H1 (cell line): ENCODE measurements at regions not wholly inside any gene's neighbourhood (a gene's known extent, or its start where the extent isn't known, plus 50 kb on each side); places are given as distances from the start of the nearest gene placed in this dataset.

ENCODE experiments used
- CTCF ChIA-PET: fragments of 300-600 bp; sonication (Branson Sonifier 250); formaldehyde crosslinking; loops from one replicate; lab custom pipeline; 2021; ENCODE audit not compliant: partially characterized antibody; lab: Charles Lee
- POLR2A ChIA-PET: fragments of 300-600 bp; sonication (Branson Sonifier 250); formaldehyde crosslinking; loops from one replicate; lab custom pipeline; 2021; ENCODE audit warnings: inconsistent platforms; ENCODE audit not compliant: partially characterized antibody; lab: Charles Lee
- DNase-seq, 2 experiments: peaks; one replicate each; pipeline versions ENCODE4 v3.0.0 to v3.0.0-alpha.2; 2010 to 2022; ENCODE audit warnings: low spot score in 2 of 2, low read depth in 1 of 2, mixed read lengths in 1 of 2
- FAIRE-seq: peaks from 2 replicates; lab custom pipeline; 2011; peaks lifted over from hg19 to GRCh38; lab: Jason Lieb, UNC
- H2AFZ ChIP-seq: 2 replicates; pipeline ENCODE4 v1.8.1; 2012; ENCODE audit warnings: low read length, inconsistent platforms
- H2AK5ac ChIP-seq: 2 replicates; pipeline ENCODE4 v1.6.1; 2013; ENCODE audit warnings: low read depth, low read length
- H2BK120ac ChIP-seq: replicated peaks from 2 replicates; pipeline ENCODE3; 2013; ENCODE audit warnings: low read depth, low read length, inconsistent platforms
- H2BK12ac ChIP-seq: 2 replicates; pipeline ENCODE4 v1.6.1; 2013; ENCODE audit warnings: low read depth, low read length
- H2BK15ac ChIP-seq: 2 replicates; pipeline ENCODE4 v1.6.1; 2013; ENCODE audit warnings: low read length
- H2BK20ac ChIP-seq: 2 replicates; pipeline ENCODE4 v1.6.1; 2013; ENCODE audit warnings: low read length
- H2BK5ac ChIP-seq: 2 replicates; pipeline ENCODE4 v1.6.1; 2013; ENCODE audit warnings: low read depth, low read length
- H3K14ac ChIP-seq: 2 replicates; pipeline ENCODE4 v1.6.1; 2013; ENCODE audit warnings: inconsistent platforms; ENCODE audit not compliant: insufficient read length
- H3K18ac ChIP-seq: 2 replicates; pipeline ENCODE4 v1.6.1; 2013; ENCODE audit warnings: low read length; ENCODE audit errors: extremely low read depth
- H3K23ac ChIP-seq: 2 replicates; pipeline ENCODE4 v1.6.1; 2013; ENCODE audit warnings: inconsistent platforms; ENCODE audit not compliant: insufficient read length
- H3K23me2 ChIP-seq: 2 replicates; pipeline ENCODE4 v1.6.1; 2013; ENCODE audit warnings: low read depth, low read length
- H3K27ac ChIP-seq: 2 replicates; pipeline ENCODE4 v1.6.1; 2011; ENCODE audit warnings: low read depth, low read length, inconsistent platforms
- H3K27me3 ChIP-seq, 4 experiments: replicated peaks in 1 of 4; 1 replicate in 1 of 4; 2 replicates in 3 of 4; pipeline versions ENCODE4 v1.6.1 to v1.8.1; 2011 to 2013; ENCODE audit warnings: low read length in 3 of 4, mild to moderate bottlenecking in 3 of 4, inconsistent platforms in 2 of 4, mixed read lengths in 2 of 4, moderate library complexity in 1 of 4; ENCODE audit not compliant: control insufficient read depth in 3 of 4, insufficient read depth in 3 of 4; ENCODE audit errors: extremely low read depth in 1 of 4
- H3K36me3 ChIP-seq, 4 experiments: 2 replicates each; pipeline versions ENCODE4 v1.6.1 to v1.8.1; 2011 to 2013; ENCODE audit warnings: mild to moderate bottlenecking in 4 of 4, low read length in 3 of 4, moderate library complexity in 2 of 4, control low read depth in 1 of 4, inconsistent platforms in 1 of 4; ENCODE audit not compliant: insufficient read depth in 4 of 4, control insufficient read depth in 2 of 4
- H3K4ac ChIP-seq: replicated peaks from 2 replicates; pipeline ENCODE3; 2013; ENCODE audit warnings: low read length, low read depth, mixed read lengths, inconsistent platforms; ENCODE audit not compliant: insufficient read length
- H3K4me1 ChIP-seq, 4 experiments: replicated peaks in 1 of 4; 1 replicate in 1 of 4; 2 replicates in 3 of 4; pipeline versions ENCODE4 v1.6.1 to v1.8.1; 2011 to 2013; ENCODE audit warnings: low read length in 3 of 4, inconsistent platforms in 2 of 4, mixed read lengths in 1 of 4; ENCODE audit not compliant: insufficient read depth in 4 of 4, control insufficient read depth in 3 of 4
- H3K4me2 ChIP-seq, 2 experiments: 2 replicates each; pipeline versions ENCODE4 v1.6.1 to v1.8.1; 2011 to 2013; ENCODE audit warnings: low read depth in 2 of 2, low read length in 2 of 2, control low read depth in 1 of 2, inconsistent platforms in 1 of 2, mild to moderate bottlenecking in 1 of 2; ENCODE audit not compliant: insufficient read depth in 1 of 2
- H3K4me3 ChIP-seq, 4 experiments: fragments of 200-600, 300-600 bp in 1 of 4; sonication (generic), shearing (Covaris generic), sonication (Bioruptor Twin) in 1 of 4; 2 replicates each; pipeline versions ENCODE4 v1.5.1 to v1.8.1; 2011 to 2016; ENCODE audit warnings: low read length in 4 of 4, low read depth in 3 of 4, control low read depth in 2 of 4, inconsistent platforms in 2 of 4, mild to moderate bottlenecking in 2 of 4, mixed read lengths in 1 of 4, moderate library complexity in 1 of 4; ENCODE audit not compliant: insufficient read depth in 2 of 4; ENCODE audit errors: extremely low read depth in 1 of 4
- H3K56ac ChIP-seq: replicated peaks from 2 replicates; pipeline ENCODE3; 2013; ENCODE audit warnings: low read depth, mild to moderate bottlenecking, mixed read lengths, low read length, inconsistent platforms; ENCODE audit not compliant: insufficient read length
- H3K79me1 ChIP-seq: 2 replicates; pipeline ENCODE4 v1.6.1; 2013; ENCODE audit warnings: low read depth, low read length, control low read depth
- H3K79me2 ChIP-seq, 2 experiments: 2 replicates each; pipeline versions ENCODE4 v1.6.1 to v1.8.1; 2012 to 2013; ENCODE audit warnings: low read length in 2 of 2, mild to moderate bottlenecking in 2 of 2, inconsistent platforms in 1 of 2; ENCODE audit not compliant: insufficient read depth in 2 of 2, control insufficient read depth in 1 of 2
- H3K9ac ChIP-seq, 4 experiments: replicated peaks in 1 of 4; 1 replicate in 1 of 4; 2 replicates in 3 of 4; pipeline versions ENCODE4 v1.6.1 to v1.8.1; 2011 to 2013; ENCODE audit warnings: low read depth in 3 of 4, low read length in 3 of 4, control low read depth in 2 of 4, mild to moderate bottlenecking in 2 of 4, moderate library complexity in 2 of 4, inconsistent platforms in 1 of 4; ENCODE audit errors: extremely low read depth in 1 of 4
- H3K9me3 ChIP-seq, 2 experiments: 2 replicates each; pipeline versions ENCODE4 v1.6.1 to v1.8.1; 2012 to 2013; ENCODE audit warnings: mild to moderate bottlenecking in 2 of 2, moderate library complexity in 2 of 2, control low read depth in 1 of 2, inconsistent platforms in 1 of 2, low read depth in 1 of 2, low read length in 1 of 2, mixed read lengths in 1 of 2; ENCODE audit not compliant: insufficient read depth in 2 of 2
- H4K20me1 ChIP-seq, 2 experiments: replicated peaks in 1 of 2; 2 replicates each; pipeline versions ENCODE3 to v1.8.1; 2011 to 2013; ENCODE audit warnings: inconsistent platforms in 2 of 2, low read length in 2 of 2, mild to moderate bottlenecking in 1 of 2; ENCODE audit not compliant: insufficient read depth in 2 of 2, control insufficient read depth in 1 of 2
- H4K5ac ChIP-seq: 2 replicates; pipeline ENCODE4 v1.6.1; 2013; ENCODE audit warnings: low read length, low read depth, mixed read lengths, inconsistent platforms; ENCODE audit not compliant: insufficient read length
- H4K8ac ChIP-seq: 2 replicates; pipeline ENCODE4 v1.8.0; 2013; ENCODE audit warnings: mild to moderate bottlenecking, moderate library complexity, low read length, inconsistent platforms; ENCODE audit not compliant: insufficient read depth; ENCODE audit errors: extremely low read depth
- H4K91ac ChIP-seq: replicated peaks from 2 replicates; pipeline ENCODE3; 2013; ENCODE audit warnings: low read length, mixed read lengths, inconsistent platforms; ENCODE audit not compliant: insufficient read length
- CHD2 ChIP-seq: IDR thresholded peaks from 2 replicates; pipeline ENCODE4 v1.6.1; 2012; ENCODE audit warnings: low read length, improper control_type of control experiment
- CTBP2 ChIP-seq: IDR thresholded peaks from 2 replicates; pipeline ENCODE4 v1.7.0; 2011; ENCODE audit warnings: borderline replicate concordance, mild to moderate bottlenecking, moderate library complexity, mixed read lengths, low read length; ENCODE audit not compliant: insufficient read depth, insufficient read length
- EGR1 ChIP-seq: IDR thresholded peaks from 2 replicates; pipeline ENCODE4 v1.6.1; 2011; ENCODE audit warnings: low read depth, low read length, borderline replicate concordance
- JUN ChIP-seq: IDR thresholded peaks from 2 replicates; pipeline ENCODE4 v1.6.1; 2011; ENCODE audit warnings: low read depth, mild to moderate bottlenecking, improper control_type of control experiment, low read length
- MAFK ChIP-seq: IDR thresholded peaks from 2 replicates; pipeline ENCODE4 v1.6.1; 2012; ENCODE audit warnings: low read depth, mild to moderate bottlenecking, improper control_type of control experiment, low read length
- RXRA ChIP-seq: IDR thresholded peaks from 2 replicates; pipeline ENCODE4 v1.6.1; 2011; ENCODE audit warnings: low read depth, mild to moderate bottlenecking, low read length, moderate library complexity; ENCODE audit not compliant: insufficient read depth
- SP1 ChIP-seq: IDR thresholded peaks from 2 replicates; pipeline ENCODE4 v1.6.1; 2011; ENCODE audit warnings: low read depth, low read length
- SP2 ChIP-seq: IDR thresholded peaks from 2 replicates; pipeline ENCODE4 v1.6.1; 2012; ENCODE audit warnings: mild to moderate bottlenecking, low read length, inconsistent platforms
- TAF1 ChIP-seq: IDR thresholded peaks from 2 replicates; pipeline ENCODE4 v1.6.1; 2011; ENCODE audit warnings: mild to moderate bottlenecking, low read depth, low read length
- TBP ChIP-seq: IDR thresholded peaks from 2 replicates; pipeline ENCODE4 v1.6.1; 2011; ENCODE audit warnings: low read depth, low read length, improper control_type of control experiment
- WGBS, 2 experiments: shearing (Covaris generic) in 1 of 2; methylation state at CpG; one replicate each; pipeline versions ENCODE4 v1.1.6 to v1.1.7; 2013 to 2015; ENCODE audit warnings: low lambda C conversion rate in 2 of 2, mixed read lengths in 2 of 2, inconsistent platforms in 1 of 2, low coverage in 1 of 2, missing lambda C conversion rate in 1 of 2; ENCODE audit not compliant: insufficient replicate concordance in 2 of 2, insufficient coverage in 1 of 2, insufficient read length in 1 of 2; ENCODE audit errors: extremely low coverage in 1 of 2, missing lambda C conversion rate in 1 of 2; 5-methylcytosine and 5-hydroxymethylcytosine counted together

- Histone ChIP-seq H3K79me1 (no peaks in the 10 kb centered on the region), H3K14ac (no peak overlapping the region), H4K20me1 (no peaks in the 10 kb centered on the region), H3K9me3 (0 out of 4 replicates have a peak, but pooled peaks cover 0 to 6% of the 10 kb centered on the region in 2 experiments), H2BK15ac (no peak overlapping the region), H4K5ac (no peak overlapping the region), H3K56ac (no peak overlapping the region), H2BK12ac (no peak overlapping the region), H3K27me3 (no peaks in the 10 kb centered on the region), H2BK120ac (no peak overlapping the region), H3K9ac (no peak overlapping the region), H3K23me2 (no peaks in the 10 kb centered on the region; the same call in 1 of the 2 replicates), H4K91ac (no peak overlapping the region), H2AK5ac (no peak overlapping the region), H2BK20ac (no peak overlapping the region), H3K18ac (no peak overlapping the region), H3K36me3 (no peaks in the 10 kb centered on the region), H3K4me2 (no peak overlapping the region), H3K4ac (no peak overlapping the region), H3K4me3 (no peak overlapping the region), H2BK5ac (no peak overlapping the region), H4K8ac (no peak overlapping the region), H3K23ac (no peak overlapping the region), H2AFZ (no peak overlapping the region), H3K79me2 (no peaks in the 10 kb centered on the region), H3K4me1 (no peaks in the 10 kb centered on the region), H3K27ac (no peak overlapping the region)
- ChIA-PET CTCF (no interaction called here), POLR2A (no interaction called here)
- FAIRE-seq (no peak), DNase-seq (no peak)
- 94% methylated on average over 8 of the region's 8 CpGs; no CpG with 5 or more reads in 1 of the 2 experiments for WGBS, 2 experiments
- no peak for TF ChIP-seq MAFK
- TF ChIP-seq RXRA: no peak
- no peak for TF ChIP-seq JUN
- TF ChIP-seq EGR1: no peak
- no peak for TF ChIP-seq TAF1
- no peak for TF ChIP-seq TBP
- TF ChIP-seq SP1: no peak
- no peak for TF ChIP-seq CHD2
- no peak for TF ChIP-seq CTBP2
- TF ChIP-seq SP2: no peak
These were observed 1607.4 kb downstream of the C4orf33 start for GRCh38 chr4:130703211-130703935.
